GM19025 (cell line): ENCODE measurements at regions not wholly inside any gene's neighbourhood (a gene's known extent, or its start where the extent isn't known, plus 50 kb on each side); places are given as distances from the start of the nearest gene placed in this dataset.
"Not testable (repeated sequence)": the region's sequence is repeated elsewhere in the genome, so short reads cannot be mapped to it uniquely, and the experiment has no call there.

Source experiments
- ATAC-seq: cut with Tn5 transposase; IDR thresholded peaks from one replicate; pipeline ENCODE4 v1.9.1; 2021; ENCODE audit warnings: mild to moderate bottlenecking, low read depth, moderate library complexity; ENCODE audit not compliant: unreplicated experiment

DNA sequence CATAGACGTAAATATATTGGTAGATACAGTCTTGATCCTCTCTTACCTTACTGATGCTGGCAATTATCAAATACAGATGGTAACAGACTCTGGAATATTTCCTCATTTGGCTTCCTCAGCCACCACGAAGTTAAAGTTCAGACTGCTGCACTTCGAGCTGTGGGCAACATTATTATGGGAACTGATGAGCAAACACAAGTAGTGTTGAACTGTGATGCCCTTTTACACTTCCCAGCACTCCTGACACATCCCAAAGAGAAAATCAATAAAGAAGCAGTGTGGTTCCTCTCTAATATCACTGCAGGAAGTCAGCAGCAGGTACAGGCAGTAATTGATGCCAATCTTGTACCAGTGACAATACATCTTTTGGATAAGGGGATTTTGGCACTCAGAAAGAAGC lies 162.7 kb upstream of the NT5E start:
- no peak for ATAC-seq

DNA sequence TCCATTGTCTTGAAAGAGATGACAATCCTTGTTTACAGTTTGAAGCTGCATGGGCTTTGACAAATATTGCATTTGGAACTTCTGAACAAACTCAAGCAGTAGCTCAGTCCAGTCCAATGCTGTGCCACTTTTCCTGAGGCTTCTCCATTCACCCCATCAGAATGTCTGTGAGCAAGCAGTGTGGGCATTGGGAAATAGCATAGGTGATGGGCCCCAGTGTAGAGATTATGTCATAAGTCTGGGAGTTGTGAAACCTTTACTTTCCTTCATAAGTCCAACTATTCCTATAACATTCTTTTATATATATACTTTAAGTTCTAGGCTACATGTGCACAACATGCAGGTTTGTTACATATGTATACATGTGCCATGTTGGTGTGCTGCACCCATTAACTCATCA lies 163.4 kb upstream of the NT5E start:
- ATAC-seq, result not testable (repeated sequence)

DNA sequence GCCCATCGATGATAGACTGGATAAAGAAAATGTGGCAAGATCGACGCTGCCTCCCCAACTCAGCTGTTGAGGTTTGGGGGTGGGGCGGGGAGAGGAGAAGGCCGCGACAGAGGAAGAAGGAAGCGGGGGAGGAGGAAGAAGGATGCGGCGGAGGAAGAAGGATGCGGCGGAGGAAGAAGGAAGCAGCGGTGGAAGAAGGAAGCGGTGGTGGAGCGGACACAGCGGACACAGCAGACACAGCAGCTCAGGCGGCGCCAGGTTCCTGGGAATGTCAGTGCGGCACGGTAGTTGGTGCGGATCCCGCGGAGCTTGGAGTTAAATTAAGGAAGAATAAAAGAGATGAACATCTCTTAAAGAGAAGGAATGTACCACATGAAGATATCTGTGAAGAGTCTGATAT lies 163.9 kb upstream of the NT5E start:
- ATAC-seq, result no peak

DNA sequence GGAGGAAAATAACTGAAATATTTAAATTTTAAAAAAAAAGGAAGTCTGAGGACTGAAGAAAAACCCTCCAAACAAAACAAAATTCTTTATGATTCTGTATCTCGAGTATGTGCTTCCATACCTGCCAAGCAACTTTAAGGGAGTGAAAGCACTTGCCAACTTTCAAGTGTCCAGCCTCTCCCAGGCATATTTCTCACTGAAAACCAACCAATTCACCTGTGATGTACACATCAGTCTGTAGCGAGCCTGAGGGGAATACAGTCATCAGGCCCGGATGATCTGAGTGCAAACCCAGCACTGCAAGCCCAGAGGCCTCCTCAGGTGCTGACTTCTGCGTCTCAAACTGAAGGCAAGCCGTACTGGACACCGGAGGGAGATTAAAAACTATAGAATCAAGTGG lies 164.8 kb upstream of the NT5E start:
- no peak for ATAC-seq

DNA sequence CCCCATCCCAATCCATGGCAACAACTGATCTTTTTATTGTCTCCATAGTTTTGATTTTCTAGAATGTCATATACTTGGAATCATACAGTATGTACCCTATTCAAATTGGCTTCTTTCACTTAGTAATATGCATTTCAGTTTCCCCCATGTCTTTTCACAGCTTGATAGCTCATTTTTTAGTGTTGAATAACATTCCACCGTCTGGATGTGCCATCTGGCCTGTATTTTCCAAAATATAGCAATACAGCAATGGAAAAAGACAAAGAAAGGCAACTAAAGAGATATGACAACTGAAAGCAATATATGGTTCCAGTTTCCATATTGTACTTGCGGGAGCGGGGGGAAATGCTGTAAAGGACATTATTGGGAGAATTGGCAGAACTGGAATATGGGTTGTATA lies 166.4 kb upstream of the NT5E start:
- ATAC-seq, result no peak

DNA sequence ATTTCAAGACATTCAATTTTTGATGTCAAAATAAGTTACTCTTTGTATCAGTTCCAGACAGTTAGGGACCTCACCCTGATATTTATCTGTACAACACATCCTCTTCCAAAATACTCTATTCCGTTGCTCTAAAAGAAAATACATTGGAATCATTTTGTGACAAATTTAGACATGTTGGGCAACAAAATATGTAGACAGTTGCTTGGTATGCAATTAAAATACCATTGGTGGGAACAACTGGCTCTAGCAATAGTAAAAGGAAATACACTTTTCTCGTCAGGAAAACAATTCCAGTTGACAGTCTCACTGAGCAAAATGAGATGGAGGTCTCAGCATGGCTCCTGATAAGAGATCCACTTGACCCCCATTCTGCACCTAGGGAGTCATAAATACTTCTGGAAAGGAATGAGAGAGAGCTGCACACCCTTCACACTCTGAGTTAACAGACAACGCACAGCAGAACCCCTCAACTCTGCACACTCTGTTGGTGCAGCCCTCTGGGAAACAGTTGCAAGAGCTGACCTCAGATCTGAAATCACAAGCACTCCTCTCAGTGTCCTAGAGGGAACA lies 171.3 kb upstream of the NT5E start:
- no peak for ATAC-seq

DNA sequence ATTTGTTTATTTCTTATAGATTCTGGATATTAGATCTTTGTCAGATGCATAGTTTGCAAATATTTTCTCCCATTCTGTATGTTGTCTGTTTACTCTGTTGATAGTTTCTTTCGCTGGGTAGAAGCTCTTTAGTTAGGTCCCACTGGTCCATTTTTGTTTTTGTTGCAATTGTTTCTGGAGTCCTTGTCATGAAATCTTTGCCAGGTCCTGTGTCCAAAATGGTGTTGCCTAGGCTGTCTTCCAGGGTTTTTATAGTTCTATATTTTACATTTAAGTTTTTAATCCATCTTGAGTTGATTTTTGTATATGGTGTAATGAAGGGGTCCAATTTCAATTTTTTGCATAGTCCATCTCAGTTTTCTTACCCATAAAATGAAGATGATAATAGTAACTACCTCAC lies 173.9 kb upstream of the NT5E start:
- ATAC-seq, result not testable (repeated sequence)

DNA sequence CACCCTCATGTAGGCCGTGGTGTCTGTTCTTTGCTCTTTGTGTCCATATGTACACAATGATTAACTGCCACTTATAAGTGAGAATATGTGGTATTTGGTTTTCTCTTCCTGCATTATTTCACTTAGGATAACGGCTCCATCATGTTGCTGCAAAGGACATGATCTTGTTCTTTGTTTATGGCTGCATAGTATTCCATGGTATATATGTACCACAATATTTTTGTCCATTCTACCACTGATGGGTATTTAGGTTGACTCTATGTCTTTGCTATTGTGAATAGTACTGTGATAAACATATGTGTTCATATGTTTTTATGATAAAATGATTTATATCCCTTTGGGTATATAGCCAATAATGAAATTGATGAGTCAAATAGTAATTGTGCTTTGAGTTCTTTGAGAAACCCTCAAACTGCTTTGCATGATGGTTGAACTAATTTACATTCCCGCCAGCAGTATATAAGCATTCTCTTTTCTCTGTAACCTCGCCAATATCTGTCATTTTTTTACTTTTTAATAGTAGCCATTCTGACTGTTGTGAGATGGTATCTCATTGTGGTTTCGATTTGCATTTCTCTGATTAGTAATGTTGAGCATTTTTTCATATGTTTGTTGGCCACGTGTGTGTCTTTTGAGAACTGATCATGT lies 174.4 kb upstream of the NT5E start:
- no peak for ATAC-seq

DNA sequence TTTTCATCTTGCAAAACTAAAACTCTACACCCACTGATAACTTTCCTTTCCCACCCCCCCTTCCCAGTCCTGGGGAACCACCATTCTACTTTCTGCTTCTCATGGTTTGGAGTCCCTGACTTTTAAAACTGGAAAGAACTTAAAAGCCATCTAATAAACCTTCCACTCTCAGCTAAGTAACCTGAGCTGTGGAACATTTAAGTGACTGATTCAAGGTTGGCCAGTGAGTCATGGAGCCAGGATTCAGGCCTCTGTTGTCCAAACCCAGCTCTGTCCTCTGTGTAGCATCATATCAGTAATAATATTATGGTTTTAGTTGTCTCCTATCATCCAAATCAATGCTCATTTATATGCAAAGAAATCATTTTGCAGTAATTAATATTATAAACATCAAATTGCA lies 176.0 kb upstream of the NT5E start:
- ATAC-seq, result no peak

DNA sequence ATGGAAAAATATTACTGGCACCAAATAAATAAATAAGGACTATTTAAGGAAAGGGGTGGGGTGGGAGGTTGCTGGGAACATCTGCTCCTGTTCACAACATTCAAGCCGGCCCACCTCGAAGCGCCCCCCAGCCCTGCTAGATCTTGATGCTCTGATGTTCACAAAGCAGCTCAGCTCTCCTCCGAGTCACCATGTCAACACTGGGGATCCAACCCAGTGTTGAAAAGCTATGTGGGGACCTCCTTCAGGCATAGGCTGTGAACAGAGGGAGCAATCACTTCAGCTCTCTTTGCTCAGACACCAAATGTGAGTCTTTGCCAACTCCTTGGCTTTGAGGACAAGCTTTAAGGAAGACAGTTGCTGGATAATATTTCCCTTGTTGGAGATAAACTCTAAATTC lies 176.8 kb upstream of the NT5E start:
- ATAC-seq, result no peak

DNA sequence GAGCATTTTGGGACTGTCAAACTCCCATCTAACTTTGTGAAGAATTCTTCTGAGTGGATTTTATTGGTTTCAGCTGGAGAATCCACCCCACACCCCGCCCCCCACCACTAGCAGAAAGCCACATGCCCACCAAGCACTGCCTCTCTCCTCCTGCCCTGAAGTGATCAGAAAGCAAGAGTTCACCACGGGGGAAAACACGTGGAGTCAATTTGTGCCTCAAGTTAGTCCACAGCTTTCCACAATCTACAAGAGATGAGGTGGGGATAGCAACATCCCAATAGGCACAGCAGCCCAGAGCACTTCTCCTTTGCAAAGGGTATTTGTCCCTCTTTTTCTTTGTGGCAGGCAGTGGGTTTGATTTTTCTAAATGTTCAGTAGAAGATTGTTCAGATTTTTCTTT lies 177.3 kb upstream of the NT5E start:
- no peak for ATAC-seq

DNA sequence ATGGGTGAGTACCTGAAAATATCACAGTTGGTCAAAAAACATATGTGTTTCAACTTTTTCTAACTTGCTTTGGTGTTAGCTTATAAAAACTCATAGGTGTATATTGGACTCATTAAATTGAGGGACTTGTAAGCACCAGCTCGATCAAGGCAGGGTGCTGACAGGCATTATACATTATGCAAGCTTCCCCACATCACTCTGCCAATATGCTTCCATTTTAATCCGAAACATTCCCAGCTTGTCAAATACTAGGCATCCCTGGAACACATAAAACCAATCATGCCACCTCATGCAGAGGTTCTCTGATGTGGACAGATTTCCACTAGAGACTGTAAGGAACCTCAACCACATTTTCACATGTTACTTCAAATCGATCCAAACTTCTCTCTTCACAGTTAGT lies 187.3 kb upstream of the NT5E start:
- ATAC-seq, result no peak

DNA sequence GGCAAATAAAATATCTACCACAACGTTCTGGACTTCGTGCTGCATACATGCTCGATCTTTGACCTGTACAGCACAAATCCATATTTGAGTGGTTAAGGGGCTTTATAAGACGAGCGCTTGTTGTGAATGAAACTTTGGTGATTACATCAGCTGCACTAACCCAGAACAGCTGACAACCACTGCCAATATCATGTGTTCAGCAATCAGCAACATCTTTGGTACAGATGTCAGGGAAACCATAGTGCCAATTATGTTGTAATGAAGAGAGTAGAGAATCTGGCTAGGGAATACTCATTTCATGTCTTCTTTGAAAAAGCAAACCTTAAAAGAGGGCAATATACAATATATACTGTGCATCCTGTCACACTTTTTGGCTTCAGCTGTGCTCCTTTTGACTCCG lies 188.6 kb upstream of the NT5E start:
- no peak for ATAC-seq

DNA sequence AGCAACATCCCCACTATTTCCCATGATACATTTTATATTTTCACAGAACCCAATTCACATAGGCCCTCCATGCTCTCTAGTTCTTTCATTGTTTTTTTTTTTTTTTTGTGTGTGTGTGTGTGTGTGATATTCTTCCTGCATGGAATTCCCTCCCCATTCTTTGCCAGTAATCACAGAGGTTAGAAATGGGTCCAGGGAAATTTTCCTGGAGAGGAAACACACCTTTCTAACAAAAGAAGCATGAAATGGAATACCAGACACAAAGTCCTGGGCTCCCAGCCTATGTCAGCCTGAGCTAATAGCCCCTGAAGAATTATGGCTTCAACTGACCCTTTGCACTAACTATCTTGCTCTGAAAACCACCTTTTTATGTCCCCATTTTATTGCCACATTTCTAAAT lies 194.2 kb upstream of the NT5E start:
- ATAC-seq, result no peak

DNA sequence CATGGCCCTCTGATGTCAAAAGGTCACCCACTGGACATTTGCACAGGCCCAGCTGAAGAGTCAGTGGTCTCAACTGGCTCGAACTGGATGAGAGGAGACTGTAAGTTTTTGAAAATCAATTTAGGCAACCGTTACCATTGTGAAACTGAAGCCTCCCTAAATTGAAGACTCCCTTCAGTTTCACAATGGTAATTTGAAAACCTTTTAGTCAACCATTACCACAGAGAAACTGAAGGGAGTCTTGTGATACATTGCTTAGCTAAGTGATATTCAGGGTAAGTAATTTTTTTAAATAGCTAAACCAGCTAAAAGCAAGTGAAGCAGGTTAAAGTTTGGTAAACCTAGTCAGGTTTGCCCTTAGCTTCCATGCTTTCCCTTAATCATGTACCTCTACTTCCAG lies 197.3 kb upstream of the NT5E start:
- no peak for ATAC-seq

DNA sequence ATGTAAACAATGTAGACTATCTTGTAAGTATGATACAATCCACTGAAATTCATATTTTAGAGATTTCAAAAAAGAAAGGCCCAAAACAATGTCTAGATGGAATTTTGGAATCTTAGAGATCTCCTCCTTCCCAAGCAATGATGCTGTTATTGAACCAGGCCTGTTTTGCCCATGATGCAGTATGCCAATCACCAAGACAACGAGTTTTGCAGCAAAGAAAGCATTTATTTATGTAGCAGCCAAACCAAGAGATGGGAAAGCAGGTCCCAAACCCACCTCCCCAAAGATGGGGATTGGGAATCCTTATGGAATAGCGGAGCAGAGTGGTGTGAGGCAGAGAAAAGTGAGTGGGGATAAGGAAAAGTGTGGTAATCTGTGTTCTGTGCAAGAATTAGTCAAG lies 197.8 kb upstream of the NT5E start:
- ATAC-seq, result no peak

DNA sequence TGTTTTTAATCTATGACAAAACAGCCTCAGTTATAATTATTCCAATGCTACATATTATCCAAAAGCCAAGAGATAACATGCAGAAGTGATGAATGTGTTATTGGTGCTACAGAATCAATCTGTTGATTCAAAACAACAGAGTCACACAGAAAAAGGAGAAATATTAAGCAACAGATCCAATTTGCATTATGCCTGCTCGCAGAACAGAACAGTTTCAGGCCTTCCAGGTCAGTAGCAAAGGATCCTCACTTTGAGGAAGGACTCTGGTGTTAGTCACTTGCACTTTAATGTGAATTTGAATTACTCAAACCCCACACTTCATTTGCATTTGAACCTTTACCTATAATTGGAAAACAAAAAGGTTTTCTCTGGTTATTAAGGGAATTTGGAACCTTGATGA lies 198.6 kb upstream of the NT5E start:
- ATAC-seq, result no peak

DNA sequence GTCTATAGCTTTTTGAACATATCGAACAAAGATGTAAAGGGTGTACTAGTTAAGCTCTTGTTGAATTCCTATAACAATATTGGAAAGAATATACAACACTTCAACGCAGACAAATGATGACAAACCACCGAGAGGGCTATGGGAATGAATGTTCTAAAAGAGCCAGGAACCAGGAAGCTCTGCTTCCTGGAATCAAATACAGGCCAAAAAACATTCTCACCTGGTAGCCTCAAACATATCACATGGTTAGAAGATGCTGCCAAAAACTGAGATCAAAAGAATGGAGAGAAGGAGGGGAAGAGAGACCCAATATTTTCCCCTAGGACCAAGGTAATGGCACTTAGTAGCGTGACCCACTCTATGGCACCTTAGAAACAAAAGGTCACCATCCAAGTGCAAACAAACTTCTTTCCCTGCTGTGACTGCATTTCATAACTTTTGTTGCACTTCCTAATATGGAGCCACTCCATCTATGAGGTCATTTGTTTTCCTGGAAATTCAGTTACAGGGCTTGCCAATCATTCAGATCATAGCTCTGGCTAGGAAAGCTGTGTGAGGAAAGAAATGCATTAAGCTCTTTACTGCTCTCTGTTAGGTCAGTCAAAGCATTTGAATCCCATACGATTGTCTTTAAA lies 199.2 kb upstream of the NT5E start:
- ATAC-seq, result no peak

DNA sequence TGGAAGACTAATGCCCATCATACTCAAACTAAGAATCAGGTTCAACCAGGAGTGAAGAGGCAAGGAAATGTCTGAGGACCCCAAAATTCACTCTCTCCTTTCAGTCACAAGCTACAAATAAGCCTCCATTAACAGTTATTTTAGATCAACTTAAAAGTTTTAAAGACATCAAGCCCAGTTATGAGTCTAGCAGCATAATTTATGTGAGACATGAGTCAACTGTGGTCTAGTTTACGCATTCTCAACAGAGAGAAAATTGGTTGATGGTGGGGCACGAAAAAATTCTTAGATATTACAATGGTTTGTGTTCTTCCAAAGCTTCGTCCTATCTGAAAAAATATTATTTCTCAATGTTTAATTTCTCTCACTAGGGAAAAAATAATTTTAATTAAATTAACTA lies 204.9 kb upstream of the NT5E start:
- no peak for ATAC-seq

DNA sequence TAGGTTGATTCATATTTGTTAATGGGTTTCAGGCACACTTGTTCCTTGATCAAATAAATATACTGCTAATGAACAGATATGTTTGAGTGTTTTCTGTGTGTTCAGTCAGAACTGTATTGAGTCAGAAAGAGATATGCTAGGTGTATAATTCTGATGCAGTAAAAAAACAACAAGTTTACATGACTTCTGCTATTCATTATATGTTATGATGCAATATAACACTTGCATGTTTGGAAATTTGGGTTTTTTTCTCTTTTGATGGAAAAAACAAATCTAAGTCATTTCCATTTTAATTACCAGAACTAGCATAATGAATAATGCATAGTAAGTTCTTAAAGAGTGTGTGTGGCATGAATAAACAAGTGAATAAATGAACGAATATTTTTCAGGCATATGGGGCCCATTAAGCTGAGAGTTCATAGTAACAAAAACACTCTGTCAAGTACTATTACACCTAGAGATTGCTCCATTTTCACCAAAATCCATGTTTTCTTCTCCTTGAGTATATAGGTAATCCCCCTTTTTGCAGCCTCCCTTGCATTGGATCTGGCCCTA lies 208.3 kb upstream of the NT5E start:
- ATAC-seq, result no peak

DNA sequence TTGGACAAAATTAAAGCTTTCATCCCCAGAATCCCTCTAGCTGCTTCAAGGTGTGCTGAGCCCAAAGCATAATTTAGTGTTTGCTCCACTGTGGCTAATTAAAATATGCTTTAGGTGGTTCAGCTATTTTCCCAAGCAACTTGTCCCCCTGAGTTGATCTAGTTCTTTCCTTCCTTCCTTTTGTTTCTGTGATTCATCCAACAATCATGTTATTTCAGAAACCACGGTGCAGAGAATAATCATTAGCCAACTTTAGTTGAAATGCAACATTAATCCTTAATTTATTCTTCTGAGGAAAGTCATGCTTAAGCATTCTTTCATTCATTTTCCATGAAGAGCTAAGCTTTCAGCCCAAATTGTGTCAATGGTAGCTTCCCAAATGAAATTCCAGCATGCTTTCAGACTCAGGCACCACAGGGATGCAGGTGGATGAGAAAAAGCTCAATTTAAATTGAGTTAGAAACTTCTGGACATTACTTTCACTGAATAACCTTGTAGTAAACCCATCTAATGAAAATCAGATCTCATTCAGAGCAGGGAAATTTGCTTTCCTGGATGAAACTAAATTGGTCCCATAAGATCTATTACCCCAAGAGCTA lies 209.0 kb upstream of the NT5E start:
- no peak for ATAC-seq

DNA sequence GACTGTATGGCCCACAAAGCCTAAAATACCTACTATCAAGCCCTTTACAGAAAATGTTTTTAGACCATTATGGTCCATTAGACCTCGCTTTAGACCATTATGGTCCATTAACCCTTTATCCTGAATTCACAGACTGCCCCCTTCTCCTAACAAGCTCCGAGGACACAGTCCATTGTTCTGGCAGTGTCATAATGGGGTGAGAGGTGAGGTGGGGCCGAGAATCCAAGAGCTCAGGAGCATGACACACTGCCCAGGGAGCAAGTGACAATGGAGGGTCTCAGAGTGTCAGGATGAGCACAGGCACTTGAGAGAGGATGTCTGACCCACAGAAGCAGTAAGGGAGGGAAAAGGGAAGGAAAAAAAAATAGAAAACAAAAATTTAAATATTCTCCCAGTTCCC lies 212.4 kb upstream of the NT5E start:
- no peak for ATAC-seq
